Lung (tissue), 11 donors: ENCODE measurements at regions not wholly inside any gene's neighbourhood (a gene's known extent, or its start where the extent isn't known, plus 50 kb on each side); places are given as distances from the start of the nearest gene placed in this dataset.

Experiments
- ATAC-seq: fragments of 200-7000 bp; cut with Tn5 transposase; one replicate; pipeline ENCODE4 v1.9.1; 2020; ENCODE audit warnings: moderate number of reproducible peaks; ENCODE audit not compliant: insufficient read depth, low FRiP score
- DNase-seq, 3 donors: peaks; one replicate each; pipeline ENCODE4 v3.0.0-alpha.2; 2013 to 2017
- H3K27ac ChIP-seq, 2 donors: one replicate each; pipeline ENCODE4 v1.5.1; 2013; ENCODE audit warnings: mild to moderate bottlenecking in 2 of 2, moderate library complexity in 2 of 2, control low read depth in 1 of 2, inconsistent platforms in 1 of 2, low read depth in 1 of 2, low read length in 1 of 2
- H3K27me3 ChIP-seq, 3 donors: one replicate each; pipeline ENCODE4 v1.5.1; 2013; ENCODE audit warnings: low read length in 2 of 3; ENCODE audit not compliant: control insufficient read depth in 3 of 3, insufficient read depth in 3 of 3
- H3K36me3 ChIP-seq, 4 donors: one replicate each; pipeline ENCODE4 v1.5.1; 2013; ENCODE audit warnings: low read length in 4 of 4, mild to moderate bottlenecking in 1 of 4, moderate library complexity in 1 of 4; ENCODE audit not compliant: control insufficient read depth in 4 of 4, insufficient read depth in 4 of 4
- H3K4me1 ChIP-seq, 5 donors: one replicate each; pipeline ENCODE4 v1.5.1; 2013; ENCODE audit warnings: low read length in 5 of 5, mild to moderate bottlenecking in 2 of 5, moderate library complexity in 1 of 5; ENCODE audit not compliant: control insufficient read depth in 5 of 5, insufficient read depth in 5 of 5
- H3K4me3 ChIP-seq: one replicate; pipeline ENCODE4 v1.5.1; 2013; ENCODE audit warnings: mild to moderate bottlenecking, control low read depth, moderate library complexity
- H3K9ac ChIP-seq, 2 donors: one replicate each; pipeline ENCODE4 v1.5.1; 2013; ENCODE audit warnings: low read length in 2 of 2, control low read depth in 1 of 2; ENCODE audit not compliant: insufficient read depth in 1 of 2
- H3K9me3 ChIP-seq, 4 donors: one replicate each; pipeline ENCODE4 v1.5.1; 2013; ENCODE audit warnings: low read length in 3 of 4, mild to moderate bottlenecking in 1 of 4, moderate library complexity in 1 of 4; ENCODE audit not compliant: control insufficient read depth in 4 of 4, insufficient read depth in 3 of 4
- CTCF ChIP-seq: IDR thresholded peaks from 2 replicates; pipeline ENCODE4 v1.5.1; 2012; ENCODE audit warnings: mild to moderate bottlenecking; ENCODE audit errors: control extremely low read depth, extremely low read depth
- WGBS, 2 donors: extraction: QIAGEN DNeasy Blood & Tissue Kit; methylation state at CpG; one replicate each; pipeline ENCODE4 v1.1.7; 2013; 5-methylcytosine and 5-hydroxymethylcytosine counted together
- donor health status: control.
- donor health status: control.
- donor health status: Bipolar disorder and iron deficiency.
- donor health status: healthy.
- donor health status: DM: yes; HTN: yes; CAD: no.

- DNase-seq, result no peak
- no peak for TF ChIP-seq CTCF
- no peaks in the 10 kb centered on the region for H3K27me3 ChIP-seq
- H3K4me3 ChIP-seq, result no peak overlapping the region
- H3K36me3 ChIP-seq, result no peaks in the 10 kb centered on the region
- no peak overlapping the region for H3K9ac ChIP-seq
- ATAC-seq, result no peak
- WGBS, 2 donors, result 77 to 85% methylated on average over 1 of the region's 1 CpG
- no peak overlapping the region for H3K27ac ChIP-seq
- no peaks in the 10 kb centered on the region for H3K4me1 ChIP-seq
- peaks cover 0 to 8% (median 0%) of the 10 kb centered on the region in 4 donors for H3K9me3 ChIP-seq
These were observed 1432.2 kb downstream of the MRPL39 start for GRCh38 chr21:24175106-24175505.

DNA sequence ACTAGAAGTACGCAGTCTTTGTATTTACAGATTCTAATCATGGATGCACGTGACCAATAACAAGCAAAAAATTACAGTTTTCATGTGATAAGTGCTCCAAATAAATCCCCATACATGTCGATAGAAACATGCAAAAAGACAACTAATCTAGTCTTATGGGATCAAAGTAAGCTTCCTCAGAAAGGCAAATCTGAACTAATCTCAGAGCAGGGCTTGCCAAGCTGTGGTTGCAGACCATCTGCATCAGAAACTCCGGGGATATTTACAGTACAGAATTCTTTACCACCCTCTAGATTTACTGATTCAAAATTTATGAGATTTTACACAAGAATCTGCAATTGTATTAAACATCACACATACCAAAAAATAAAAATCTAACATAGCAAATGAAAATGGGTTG, 1435.5 kb downstream of the MRPL39 start:
- Histone ChIP-seq H3K4me1 (no peaks in the 10 kb centered on the region), H3K27me3 (no peaks in the 10 kb centered on the region), H3K9me3 (peaks cover 0 to 3% (median 0%) of the 10 kb centered on the region in 4 donors), H3K27ac (no peak overlapping the region), H3K9ac (no peak overlapping the region), H3K36me3 (no peaks in the 10 kb centered on the region), H3K4me3 (no peak overlapping the region)
- 84 to 89% methylated on average over 4 of the region's 4 CpGs for WGBS, 2 donors
- ATAC-seq (no peak), DNase-seq (no peak)
- TF ChIP-seq CTCF, result no peak

GRCh38 chr21:24163539-24163938, 1443.7 kb downstream of the MRPL39 start:
- no peak overlapping the region for H3K9ac ChIP-seq
- peaks cover 0 to 5% (median 0%) of the 10 kb centered on the region in 5 donors for H3K4me1 ChIP-seq
- no peaks in the 10 kb centered on the region for H3K36me3 ChIP-seq
- WGBS, 2 donors, result 81 to 90% methylated on average over 8 of the region's 8 CpGs
- DNase-seq (no peak), ATAC-seq (no peak)
- H3K27me3 ChIP-seq, result no peaks in the 10 kb centered on the region
- no peak overlapping the region for H3K4me3 ChIP-seq
- no peaks in the 10 kb centered on the region for H3K9me3 ChIP-seq
- no peak overlapping the region for H3K27ac ChIP-seq
- no peak for TF ChIP-seq CTCF

- no peaks in the 10 kb centered on the region for H3K36me3 ChIP-seq
- no peak for TF ChIP-seq CTCF
- WGBS, 2 donors, result 81 to 90% methylated on average over 5 of the region's 5 CpGs
- H3K4me1 ChIP-seq, result peaks cover 0 to 5% (median 0%) of the 10 kb centered on the region in 5 donors
- H3K9ac ChIP-seq, result no peak overlapping the region
- H3K27me3 ChIP-seq, result no peaks in the 10 kb centered on the region
- ATAC-seq, result no peak
- no peaks in the 10 kb centered on the region for H3K9me3 ChIP-seq
- H3K27ac ChIP-seq, result no peak overlapping the region
- DNase-seq, result no peak
- no peak overlapping the region for H3K4me3 ChIP-seq
These were observed 1446.8 kb downstream of the MRPL39 start for GRCh38 chr21:24160528-24160927.
